Fibroblast of skin of back (primary cell): ENCODE measurements at regions not wholly inside any gene's neighbourhood (a gene's known extent, or its start where the extent isn't known, plus 50 kb on each side); places are given as distances from the start of the nearest gene placed in this dataset.
A peak's percentile ranks its signal among the peaks of the same experiment; 100 is the strongest.

Experiments
- DNase-seq: peaks from one replicate; pipeline ENCODE4 v3.0.0-alpha.2; 2013

DNA sequence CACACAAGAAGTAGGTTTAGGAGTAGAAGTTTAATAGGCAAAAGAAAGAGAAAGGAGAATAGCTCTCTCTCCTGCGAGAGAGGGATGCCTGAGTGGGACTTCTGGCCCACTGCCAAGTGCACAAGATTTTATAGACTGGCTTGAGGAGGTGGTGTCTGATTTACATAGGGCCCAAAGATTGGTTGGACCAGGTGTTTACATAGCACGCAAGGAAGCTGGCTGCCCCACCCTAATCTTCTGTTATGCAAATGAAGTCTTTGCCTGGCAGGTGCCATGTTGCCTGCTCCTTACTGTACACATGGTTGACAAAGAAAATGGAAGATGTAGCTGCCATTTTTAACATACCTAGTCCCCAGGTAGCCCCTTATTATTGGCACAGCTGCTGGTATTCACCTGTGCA, 170.8 kb upstream of the GATB start:
- no peak for DNase-seq

- DNase-seq: no peak
These were observed 169.6 kb upstream of the GATB start for GRCh38 chr4:151930372-151930771.

GRCh38 chr4:151928112-151928511, 167.3 kb upstream of the GATB start:
- DNase-seq: no peak

GRCh38 chr4:151922811-151923210, 162.0 kb upstream of the GATB start:
- DNase-seq: peak; percentile 16

- DNase-seq: no peak
These were observed 161.5 kb upstream of the GATB start for GRCh38 chr4:151922306-151922705.

DNA sequence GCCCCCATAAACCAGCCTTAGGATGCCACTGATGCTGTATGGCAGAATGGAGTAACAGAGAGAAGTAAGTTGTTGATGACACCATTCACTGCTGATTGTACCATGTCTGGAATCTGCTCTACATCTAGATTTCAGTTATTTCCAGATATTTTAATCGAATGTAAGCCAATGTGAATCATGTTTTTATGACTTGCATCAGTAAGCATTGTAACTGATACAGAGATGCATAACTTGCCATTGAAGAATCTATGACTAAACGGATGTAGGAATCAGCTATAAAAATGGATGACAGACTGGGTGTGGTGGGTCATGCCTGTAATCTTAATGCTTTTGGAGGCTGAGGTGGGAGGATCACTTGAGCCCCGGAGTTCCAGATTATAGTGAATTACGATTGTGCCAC, 161.0 kb upstream of the GATB start:
- DNase-seq: peak; percentile 33

GRCh38 chr4:151921386-151921785, 160.6 kb upstream of the GATB start:
- DNase-seq: peak; percentile 51

GRCh38 chr4:151917145-151917734, 156.4 kb upstream of the GATB start:
- DNase-seq: no peak

DNA sequence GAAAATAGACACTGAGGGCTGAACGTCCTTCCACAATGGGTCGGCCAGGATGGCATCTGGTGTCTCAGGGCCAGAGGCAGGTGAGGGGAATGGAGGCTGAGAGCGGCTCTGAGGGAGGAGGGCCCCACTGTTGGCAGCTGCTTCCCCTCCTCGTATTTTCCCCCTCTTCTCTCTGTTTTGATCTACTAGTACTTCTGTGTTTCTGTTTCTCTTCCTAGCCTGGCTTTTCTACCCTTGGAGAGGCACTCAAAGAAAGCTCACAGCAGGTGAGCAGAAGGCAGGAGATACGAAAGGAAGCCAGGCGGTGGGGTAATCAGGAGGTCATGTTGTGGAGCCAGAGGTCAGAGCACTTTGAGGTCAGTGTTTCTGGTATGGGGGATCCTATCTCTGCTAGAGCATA, 151.8 kb upstream of the GATB start:
- DNase-seq: no peak

GRCh38 chr4:151911970-151912369, 151.2 kb upstream of the GATB start:
- DNase-seq: no peak

- DNase-seq: no peak
These were observed 148.1 kb upstream of the GATB start for GRCh38 chr4:151908734-151909497.

GRCh38 chr4:151908201-151908600, 147.4 kb upstream of the GATB start:
- no peak for DNase-seq

DNA sequence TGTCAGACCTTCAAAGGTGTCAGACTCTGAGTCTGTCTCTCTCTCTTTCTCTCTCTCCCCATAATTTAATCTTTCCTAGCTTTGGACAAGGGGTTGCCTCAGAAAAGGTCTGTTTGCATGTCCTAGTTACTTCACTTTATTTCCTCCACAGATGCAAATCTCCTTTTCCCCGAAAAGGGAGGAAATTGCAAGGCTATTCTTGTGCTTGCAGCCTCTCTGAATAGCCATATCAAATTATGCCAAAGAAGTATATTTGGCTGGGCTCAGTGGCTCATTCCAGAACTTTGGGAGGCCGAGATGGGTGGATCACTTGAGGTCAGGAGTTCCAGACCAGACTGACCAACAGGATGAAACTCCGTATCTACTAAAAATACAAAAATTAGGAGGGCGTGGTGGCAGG, 145.6 kb upstream of the GATB start:
- DNase-seq: no peak

- DNase-seq: no peak
These were observed 144.4 kb upstream of the GATB start for GRCh38 chr4:151905197-151905596.

GRCh38 chr4:151901631-151902030, 140.8 kb upstream of the GATB start:
- no peak for DNase-seq

DNA sequence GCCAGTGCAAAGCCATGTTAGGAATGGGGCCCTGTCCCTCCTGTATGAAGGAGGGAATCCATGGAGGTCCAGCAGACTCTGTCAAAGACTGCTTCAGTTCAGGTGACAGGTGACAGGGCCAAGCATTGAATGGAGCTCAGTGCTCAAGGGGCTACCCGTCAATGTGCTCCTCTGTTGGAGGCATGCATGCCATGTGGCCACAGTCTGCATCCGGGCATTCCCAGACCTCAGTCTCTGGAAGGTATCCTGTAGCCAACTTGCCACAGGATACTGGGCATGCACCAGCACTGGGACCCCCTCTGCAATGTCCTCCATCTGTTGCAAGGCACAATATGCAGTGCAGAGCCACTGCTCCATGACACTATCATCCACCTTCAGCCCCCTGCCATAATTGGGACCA, 136.1 kb upstream of the GATB start:
- DNase-seq: no peak

- DNase-seq: no peak
These were observed 134.9 kb upstream of the GATB start for GRCh38 chr4:151895671-151896070.

DNA sequence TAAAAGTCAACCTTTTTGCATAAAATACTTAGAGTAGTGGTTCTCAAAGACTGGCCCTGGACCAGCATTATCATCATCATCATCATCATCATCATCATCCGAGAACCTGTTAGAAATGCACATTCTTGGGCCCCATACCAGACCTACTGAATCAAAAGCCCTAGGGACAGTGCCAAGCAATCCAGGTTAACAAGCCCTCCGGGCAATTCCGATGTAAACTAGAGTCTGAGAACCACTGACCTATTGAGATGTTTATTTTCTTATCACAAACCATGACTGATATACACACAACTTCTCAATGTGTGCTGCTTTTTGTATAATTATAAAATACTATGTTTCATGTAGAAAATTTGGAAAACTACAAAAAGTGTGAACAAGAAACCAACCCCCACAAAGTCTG, 133.4 kb upstream of the GATB start:
- no peak for DNase-seq

DNA sequence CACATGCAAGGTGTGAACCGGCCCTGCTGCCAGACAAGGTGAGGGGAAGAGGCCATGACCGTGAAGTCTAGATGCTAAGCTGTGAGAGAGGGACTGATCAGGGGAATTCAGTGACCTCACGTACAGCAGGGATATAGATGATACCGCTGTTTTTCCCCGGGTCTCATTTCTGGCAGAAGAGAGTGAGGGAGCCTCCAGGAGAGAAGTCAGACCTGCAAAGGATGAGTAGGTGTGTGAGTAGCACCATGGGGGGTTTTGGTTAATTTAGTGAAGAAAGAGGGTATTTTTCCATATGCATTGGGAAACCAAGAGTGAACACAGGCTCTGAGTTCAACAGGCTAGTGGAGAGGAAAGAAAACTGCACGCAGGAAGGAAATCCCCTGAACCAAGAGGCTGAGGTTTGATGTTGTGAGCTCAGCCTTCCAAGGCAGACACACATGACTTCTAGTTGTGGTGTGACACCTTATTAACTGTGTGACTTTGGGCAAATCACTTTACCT, 127.6 kb upstream of the GATB start:
- no peak for DNase-seq

DNA sequence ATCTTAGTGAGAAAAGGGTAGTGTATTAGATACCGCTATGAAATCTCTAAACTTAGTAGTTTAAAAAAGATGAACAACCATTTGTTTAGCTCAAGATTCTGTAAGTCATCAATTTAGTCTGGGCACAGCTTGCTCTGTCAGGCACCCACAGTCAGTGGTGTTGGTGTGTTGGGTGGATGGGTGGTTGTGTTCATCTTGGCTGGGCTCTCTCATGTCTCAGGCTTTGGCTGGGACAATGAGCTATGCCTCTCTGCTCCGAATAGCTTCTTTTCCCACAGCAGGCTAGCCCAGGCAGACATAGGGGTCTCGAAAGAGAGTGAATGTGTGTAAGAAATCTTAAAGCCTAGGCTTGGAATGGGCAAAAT, 127.0 kb upstream of the GATB start:
- DNase-seq: no peak

- DNase-seq: peak; percentile 59
These were observed 126.4 kb upstream of the GATB start for GRCh38 chr4:151887031-151887815.

DNA sequence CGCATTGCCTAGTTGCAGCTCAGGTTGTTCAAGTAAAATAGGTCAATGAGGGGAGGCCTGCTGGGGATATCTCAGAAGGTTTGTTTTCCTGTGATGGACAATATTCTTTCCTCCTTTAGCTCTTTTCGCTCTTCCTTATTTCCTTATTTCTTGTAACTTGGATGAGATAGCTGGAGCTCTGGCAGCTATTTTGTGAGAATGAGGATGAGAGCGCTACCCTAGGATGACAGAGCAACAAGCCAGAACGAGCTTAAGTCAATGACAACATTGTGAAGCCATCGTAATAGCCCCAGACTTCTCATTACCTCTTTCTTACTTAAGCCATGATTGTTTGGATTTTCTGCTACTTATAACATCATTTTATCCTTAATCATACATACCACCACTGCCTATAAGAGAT, 124.3 kb upstream of the GATB start:
- no peak for DNase-seq

DNA sequence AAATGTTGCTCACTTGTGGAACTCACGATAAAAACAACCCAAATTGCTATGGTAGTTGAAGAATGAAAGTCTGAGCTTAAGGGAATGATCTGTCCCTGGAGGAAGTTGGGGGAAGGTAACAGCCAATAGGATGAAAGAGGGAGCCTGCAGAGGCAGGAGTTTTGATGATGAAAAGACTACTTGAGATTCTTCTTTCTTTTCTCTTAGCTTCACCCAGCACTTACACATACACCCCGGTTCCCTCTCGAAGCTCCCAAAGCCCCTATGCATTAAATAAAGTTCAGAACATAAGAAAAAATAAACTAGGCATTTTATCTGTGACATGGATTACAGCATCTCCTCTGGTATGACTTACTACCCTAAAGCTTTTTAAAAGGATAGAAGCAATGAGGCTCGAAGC, 122.9 kb upstream of the GATB start:
- DNase-seq: no peak
